Hippocampal formation (tissue), 2 donors: ENCODE measurements at regions not wholly inside any gene's neighbourhood (a gene's known extent, or its start where the extent isn't known, plus 50 kb on each side); places are given as distances from the start of the nearest gene placed in this dataset.
A peak's percentile ranks its signal among the peaks of the same experiment; 100 is the strongest.

Experiments
- DNase-seq, 2 donors: peaks; one replicate each; lab custom pipeline; 2025; lab: John Stamatoyannopoulos, UW

- DNase-seq = no peak
Observed at GRCh38 chr9:115367321-115367720, 249.4 kb upstream of the TNC start.

- no peak for DNase-seq
Observed at GRCh38 chr9:115367780-115368525, 250.0 kb upstream of the TNC start.

GRCh38 chr9:115369322-115369957 lies 251.5 kb upstream of the TNC start:
- DNase-seq = no peak

- no peak for DNase-seq
Observed at GRCh38 chr9:115373000-115373709, 255.2 kb upstream of the TNC start.

- no peak for DNase-seq
Observed at GRCh38 chr9:115373710-115374045, 255.7 kb upstream of the TNC start.

- no peak for DNase-seq
Observed at GRCh38 chr9:115374724-115375268, 256.8 kb upstream of the TNC start.

GRCh38 chr9:115378241-115378640 lies 260.3 kb upstream of the TNC start:
- no peak for DNase-seq

GRCh38 chr9:115378758-115379157 lies 260.8 kb upstream of the TNC start:
- DNase-seq = no peak

- no peak for DNase-seq
Observed at GRCh38 chr9:115379719-115380118, 261.8 kb upstream of the TNC start.

- DNase-seq = no peak
Observed at GRCh38 chr9:115382865-115383264, 264.9 kb upstream of the TNC start.

- DNase-seq = no peak
Observed at GRCh38 chr9:115385383-115386122, 267.6 kb upstream of the TNC start.

- DNase-seq = no peak
Observed at GRCh38 chr9:115386963-115387770, 269.2 kb upstream of the TNC start.

GRCh38 chr9:115391168-115391825 lies 273.3 kb upstream of the TNC start:
- DNase-seq = no peak

GRCh38 chr9:115393976-115394775 lies 276.2 kb upstream of the TNC start:
- DNase-seq = peak; percentile 5 to 35

- no peak for DNase-seq
Observed at GRCh38 chr9:115395511-115396021, 277.6 kb upstream of the TNC start.

- no peak for DNase-seq
Observed at GRCh38 chr9:115396071-115396529, 278.1 kb upstream of the TNC start.

GRCh38 chr9:115397591-115398312 lies 279.8 kb upstream of the TNC start:
- no peak for DNase-seq

- DNase-seq = no peak
Observed at GRCh38 chr9:115398313-115398650, 280.3 kb upstream of the TNC start.

- DNase-seq = no peak
Observed at GRCh38 chr9:115398996-115399395, 281.0 kb upstream of the TNC start.
